ENCODE measurements at regions not wholly inside any gene's neighbourhood (a gene's known extent, or its start where the extent isn't known, plus 50 kb on each side); places are given as distances from the start of the nearest gene placed in this dataset.

- WGBS, 2 donors: 86 to 88% methylated on average over 6 of the region's 6 CpGs
- intact Hi-C loops (cut with DNase I; ENCODE audit: low total_unique reads): no loop called here
- TF ChIP-seq POLR2A (IDR thresholded peaks at IDR 0.05) (no peak), CTCF (IDR thresholded peaks at IDR 0.05) (no peak)
- Histone ChIP-seq H3K27me3 (no peaks in the 10 kb centered on the region), H3K27ac (no peak overlapping the region), H3K4me1 (peaks cover 7% of the 10 kb centered on the region), H3K36me3 (ENCODE audit: low read depth, missing control alignments) (no peaks in the 10 kb centered on the region), H3K4me3 (no peak overlapping the region), H3K9me3 (no peaks in the 10 kb centered on the region)
- no peak for DNase-seq
Observed at GRCh38 chr6:43917878-43918382, 147.9 kb downstream of the VEGFA start.

- DNase-seq: peak; percentile 73
Observed at GRCh38 chr6:43916924-43917877, 147.2 kb downstream of the VEGFA start.

GRCh38 chr6:43915986-43916923, 146.2 kb downstream of the VEGFA start:
- no peak for TF ChIP-seq CTCF (IDR thresholded peaks at IDR 0.05)
- no peaks in the 10 kb centered on the region for H3K9me3 ChIP-seq
- intact Hi-C loops (cut with DNase I; ENCODE audit: low total_unique reads): no loop called here
- peaks cover 7% of the 10 kb centered on the region for H3K4me1 ChIP-seq
- H3K36me3 ChIP-seq (ENCODE audit: low read depth, missing control alignments): no peaks in the 10 kb centered on the region
- no peak overlapping the region for H3K4me3 ChIP-seq
- H3K27me3 ChIP-seq: no peaks in the 10 kb centered on the region
- H3K27ac ChIP-seq: no peak overlapping the region
- WGBS, 2 donors: 74 to 80% methylated on average over 8 of the region's 8 CpGs
- DNase-seq: no peak

More at GRCh38 chr6:43916924-43917877, 147.2 kb downstream of the VEGFA start:
- H3K4me3 ChIP-seq: no peak overlapping the region
- no peak overlapping the region for H3K27ac ChIP-seq
- no peaks in the 10 kb centered on the region for H3K27me3 ChIP-seq
- WGBS, 2 donors: 63 to 77% methylated on average over 11 to 12 of the region's 12 CpGs
- no peaks in the 10 kb centered on the region for H3K9me3 ChIP-seq
- H3K4me1 ChIP-seq: peaks cover 7% of the 10 kb centered on the region
- TF ChIP-seq CTCF (IDR thresholded peaks at IDR 0.05): no peak
- no peak for TF ChIP-seq POLR2A (IDR thresholded peaks at IDR 0.05)
- intact Hi-C loops (cut with DNase I; ENCODE audit: low total_unique reads): no loop called here
- H3K36me3 ChIP-seq (ENCODE audit: low read depth, missing control alignments): no peaks in the 10 kb centered on the region

- Histone ChIP-seq H3K27ac (no peak overlapping the region), H3K9me3 (no peaks in the 10 kb centered on the region), H3K4me1 (peaks cover 7% of the 10 kb centered on the region), H3K36me3 (ENCODE audit: low read depth, missing control alignments) (no peaks in the 10 kb centered on the region), H3K27me3 (no peaks in the 10 kb centered on the region), H3K4me3 (no peak overlapping the region)
- intact Hi-C loops (cut with DNase I; ENCODE audit: low total_unique reads): no loop called here
- 88 to 93% methylated on average over 7 of the region's 7 CpGs for WGBS, 2 donors
- no peak for DNase-seq
- no peak for TF ChIP-seq CTCF (IDR thresholded peaks at IDR 0.05)
- no peak for TF ChIP-seq POLR2A (IDR thresholded peaks at IDR 0.05)
Observed at GRCh38 chr6:43915208-43915869, 145.3 kb downstream of the VEGFA start.
